Fibroblast of villous mesenchyme (primary cell): ENCODE measurements at regions not wholly inside any gene's neighbourhood (a gene's known extent, or its start where the extent isn't known, plus 50 kb on each side); places are given as distances from the start of the nearest gene placed in this dataset.

Experiments used
- DNase-seq: peaks from one replicate; pipeline ENCODE4 v3.0.0-alpha.2; 2010; ENCODE audit warnings: low read depth
- H3K4me3 ChIP-seq: 2 replicates; pipeline ENCODE4 v1.5.1; 2011; ENCODE audit warnings: low read depth, mild to moderate bottlenecking, low read length
- CTCF ChIP-seq: IDR thresholded peaks from 2 replicates; pipeline ENCODE4 v1.5.1; 2012; ENCODE audit warnings: low read depth, mild to moderate bottlenecking, low read length; ENCODE audit not compliant: insufficient read depth

- no peak for DNase-seq
- H3K4me3 ChIP-seq = no peak overlapping the region
- TF ChIP-seq CTCF = no peak
These were observed 312.8 kb upstream of the TLE3 start for GRCh38 chr15:70410371-70410985.

DNA sequence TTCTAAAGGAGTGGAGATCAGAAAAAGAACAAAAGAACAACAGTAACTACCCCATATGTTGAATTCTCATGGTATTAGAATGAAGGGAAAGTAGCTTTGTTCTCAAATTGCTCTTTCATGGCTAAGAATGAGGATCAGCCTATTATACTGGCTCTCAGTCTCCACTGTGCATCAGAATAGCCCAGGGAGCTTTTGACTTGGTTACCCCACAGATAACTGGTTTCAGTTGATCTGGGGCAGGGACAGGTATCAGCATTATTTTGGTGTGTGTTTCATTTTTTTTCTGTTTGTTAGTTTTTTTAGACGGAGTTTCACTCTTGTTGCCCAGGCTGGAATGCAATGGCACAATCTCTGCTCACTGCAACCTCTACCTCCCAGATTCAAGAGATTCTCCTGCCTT, 311.7 kb upstream of the TLE3 start:
- DNase-seq = no peak
- no peak for TF ChIP-seq CTCF

GRCh38 chr15:70407955-70408354, 310.2 kb upstream of the TLE3 start:
- DNase-seq = no peak
- no peak overlapping the region for H3K4me3 ChIP-seq
- TF ChIP-seq CTCF = no peak

More for the DNA sequence above, 311.7 kb upstream of the TLE3 start:
- H3K4me3 ChIP-seq = no peak overlapping the region

- no peak overlapping the region for H3K4me3 ChIP-seq
- no peak for TF ChIP-seq CTCF
- DNase-seq = no peak
These were observed 309.6 kb upstream of the TLE3 start for GRCh38 chr15:70407336-70407670.

DNA sequence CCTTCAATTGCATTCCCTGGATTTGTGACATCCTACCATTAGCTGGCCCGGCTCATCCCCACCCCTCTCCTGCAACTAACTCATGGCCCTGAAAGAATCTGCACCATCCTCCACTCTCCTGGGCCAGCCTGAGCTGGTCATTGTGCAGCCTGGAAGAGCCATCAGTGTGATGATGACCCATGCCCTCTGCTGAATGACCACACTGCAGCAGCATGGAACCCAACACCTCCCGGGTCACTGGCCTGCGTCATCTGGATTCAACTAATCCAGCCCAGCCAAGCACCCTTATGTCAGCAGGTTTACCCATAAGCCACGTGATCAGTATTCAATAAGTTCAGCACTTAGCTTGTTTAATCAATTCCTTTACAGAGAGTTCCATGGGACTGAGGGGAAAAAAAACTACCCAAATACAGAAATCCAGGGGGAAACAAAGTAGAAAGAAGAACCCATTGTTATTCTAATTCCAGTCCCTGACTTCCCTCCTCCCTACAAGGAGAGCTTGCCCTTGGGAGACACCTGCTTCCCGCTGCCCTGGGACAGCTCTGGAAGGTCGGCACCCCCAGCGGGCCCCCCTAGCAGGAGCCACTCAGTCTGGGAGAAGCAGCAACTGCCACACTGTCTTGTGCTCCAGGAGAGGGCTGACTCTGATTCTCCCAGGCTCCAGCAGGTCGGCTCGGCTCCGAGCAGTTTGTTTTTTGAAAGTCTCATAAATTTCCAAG, 309.1 kb upstream of the TLE3 start:
- no peak for TF ChIP-seq CTCF
- H3K4me3 ChIP-seq = no peak overlapping the region
- DNase-seq = no peak

- TF ChIP-seq CTCF = no peak
- DNase-seq = no peak
- no peak overlapping the region for H3K4me3 ChIP-seq
These were observed 304.0 kb upstream of the TLE3 start for GRCh38 chr15:70401709-70402108.
